SK-N-SH treated with all-trans-retinoic acid at 6 μM for 48 hours (cell line): ENCODE measurements at regions not wholly inside any gene's neighbourhood (a gene's known extent, or its start where the extent isn't known, plus 50 kb on each side); places are given as distances from the start of the nearest gene placed in this dataset.

Experiments used
- CREB5 ChIP-seq: fragments of 250-450 bp; sonication (Bioruptor Pico); IDR thresholded peaks from 2 replicates; pipeline ENCODE4 v1.5.1; 2020; ENCODE audit warnings: low read depth, mild to moderate bottlenecking, moderate library complexity
- PATZ1 ChIP-seq: fragments of 250-450 bp; sonication (Bioruptor Pico); IDR thresholded peaks from 2 replicates; pipeline ENCODE4 v1.8.0; 2020; ENCODE audit warnings: mild to moderate bottlenecking, moderate library complexity, borderline replicate concordance
- PPARA ChIP-seq: fragments of 250-450 bp; sonication (Bioruptor Pico); IDR thresholded peaks from 2 replicates; pipeline ENCODE4 v1.5.0; 2020; ENCODE audit warnings: mild to moderate bottlenecking, borderline replicate concordance
- TOX ChIP-seq: fragments of 250-450 bp; sonication (Bioruptor Pico); IDR thresholded peaks from 2 replicates; pipeline ENCODE4 v1.8.0; 2021; ENCODE audit warnings: mild to moderate bottlenecking, moderate library complexity, borderline replicate concordance
- ZFP3 ChIP-seq: fragments of 250-450 bp; sonication (Bioruptor Pico); IDR thresholded peaks from 2 replicates; pipeline ENCODE4 v1.5.0; 2020; ENCODE audit warnings: mild to moderate bottlenecking, moderate library complexity
- ZFP30 ChIP-seq: fragments of 450-650 bp; formaldehyde crosslinking; IDR thresholded peaks from 2 replicates; pipeline ENCODE4 v1.5.0; 2022; ENCODE audit warnings: mild to moderate bottlenecking, moderate library complexity
- ZNF8 ChIP-seq: fragments of 450-650 bp; formaldehyde crosslinking; IDR thresholded peaks from 2 replicates; pipeline ENCODE4 v1.5.0; 2020; ENCODE audit warnings: mild to moderate bottlenecking, moderate library complexity
- TF ChIP-seq, protein P1 (sequence below): fragments of 250-450 bp; sonication (Bioruptor Pico); IDR thresholded peaks from 2 replicates; pipeline ENCODE4 v1.5.0; 2020; ENCODE audit warnings: mild to moderate bottlenecking, moderate library complexity

- TF ChIP-seq CREB5 = no peak
- TF ChIP-seq ZFP3 (CRISPR knock-in tag) = no peak
- no peak for TF ChIP-seq ZFP30 (CRISPR knock-in tag)
- TF ChIP-seq TOX = no peak
- TF ChIP-seq PATZ1 (CRISPR knock-in tag) = no peak
- no peak for TF ChIP-seq PPARA (CRISPR knock-in tag)
- TF ChIP-seq ZNF8 (CRISPR knock-in tag) = no peak
- TF ChIP-seq, protein P1, sequence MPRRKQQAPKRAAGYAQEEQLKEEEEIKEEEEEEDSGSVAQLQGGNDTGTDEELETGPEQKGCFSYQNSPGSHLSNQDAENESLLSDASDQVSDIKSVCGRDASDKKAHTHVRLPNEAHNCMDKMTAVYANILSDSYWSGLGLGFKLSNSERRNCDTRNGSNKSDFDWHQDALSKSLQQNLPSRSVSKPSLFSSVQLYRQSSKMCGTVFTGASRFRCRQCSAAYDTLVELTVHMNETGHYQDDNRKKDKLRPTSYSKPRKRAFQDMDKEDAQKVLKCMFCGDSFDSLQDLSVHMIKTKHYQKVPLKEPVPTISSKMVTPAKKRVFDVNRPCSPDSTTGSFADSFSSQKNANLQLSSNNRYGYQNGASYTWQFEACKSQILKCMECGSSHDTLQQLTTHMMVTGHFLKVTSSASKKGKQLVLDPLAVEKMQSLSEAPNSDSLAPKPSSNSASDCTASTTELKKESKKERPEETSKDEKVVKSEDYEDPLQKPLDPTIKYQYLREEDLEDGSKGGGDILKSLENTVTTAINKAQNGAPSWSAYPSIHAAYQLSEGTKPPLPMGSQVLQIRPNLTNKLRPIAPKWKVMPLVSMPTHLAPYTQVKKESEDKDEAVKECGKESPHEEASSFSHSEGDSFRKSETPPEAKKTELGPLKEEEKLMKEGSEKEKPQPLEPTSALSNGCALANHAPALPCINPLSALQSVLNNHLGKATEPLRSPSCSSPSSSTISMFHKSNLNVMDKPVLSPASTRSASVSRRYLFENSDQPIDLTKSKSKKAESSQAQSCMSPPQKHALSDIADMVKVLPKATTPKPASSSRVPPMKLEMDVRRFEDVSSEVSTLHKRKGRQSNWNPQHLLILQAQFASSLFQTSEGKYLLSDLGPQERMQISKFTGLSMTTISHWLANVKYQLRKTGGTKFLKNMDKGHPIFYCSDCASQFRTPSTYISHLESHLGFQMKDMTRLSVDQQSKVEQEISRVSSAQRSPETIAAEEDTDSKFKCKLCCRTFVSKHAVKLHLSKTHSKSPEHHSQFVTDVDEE = no peak
Observed at GRCh38 chr9:21543187-21543586, 61.1 kb upstream of the IFNE start.
